HL-60/S4 treated with retinoic acid at 250 ng/mL for 4 days and 3 days (cell line): ENCODE measurements at regions not wholly inside any gene's neighbourhood (a gene's known extent, or its start where the extent isn't known, plus 50 kb on each side); places are given as distances from the start of the nearest gene placed in this dataset.

ENCODE experiments used
- in situ Hi-C: fragments of 300-500 bp; cut with MboI; formaldehyde crosslinking; loops from 2 replicates; pipeline ENCODE4 v1.7.0; 2022; ENCODE audit warnings: low sequenced_read_pairs

DNA sequence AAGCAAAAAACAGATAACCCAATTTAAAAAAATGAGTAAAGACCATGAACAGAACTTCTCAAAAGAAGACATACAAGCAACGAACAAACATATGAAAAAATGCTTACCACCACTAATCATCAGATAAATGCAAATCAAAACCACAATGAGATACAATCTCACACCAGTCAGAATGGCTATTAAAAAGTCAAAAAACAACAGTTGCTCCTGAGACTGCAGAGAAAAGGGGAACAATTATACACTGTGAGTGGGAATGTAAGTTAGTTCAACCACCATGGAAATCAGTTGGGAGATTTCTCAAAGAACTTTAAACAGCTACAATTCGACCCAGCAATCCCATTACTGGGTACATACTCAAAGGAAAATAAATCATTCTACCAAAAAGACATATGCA lies 131.6 kb downstream of the PTGER3 start:
- in situ Hi-C loops = no loop called here

DNA sequence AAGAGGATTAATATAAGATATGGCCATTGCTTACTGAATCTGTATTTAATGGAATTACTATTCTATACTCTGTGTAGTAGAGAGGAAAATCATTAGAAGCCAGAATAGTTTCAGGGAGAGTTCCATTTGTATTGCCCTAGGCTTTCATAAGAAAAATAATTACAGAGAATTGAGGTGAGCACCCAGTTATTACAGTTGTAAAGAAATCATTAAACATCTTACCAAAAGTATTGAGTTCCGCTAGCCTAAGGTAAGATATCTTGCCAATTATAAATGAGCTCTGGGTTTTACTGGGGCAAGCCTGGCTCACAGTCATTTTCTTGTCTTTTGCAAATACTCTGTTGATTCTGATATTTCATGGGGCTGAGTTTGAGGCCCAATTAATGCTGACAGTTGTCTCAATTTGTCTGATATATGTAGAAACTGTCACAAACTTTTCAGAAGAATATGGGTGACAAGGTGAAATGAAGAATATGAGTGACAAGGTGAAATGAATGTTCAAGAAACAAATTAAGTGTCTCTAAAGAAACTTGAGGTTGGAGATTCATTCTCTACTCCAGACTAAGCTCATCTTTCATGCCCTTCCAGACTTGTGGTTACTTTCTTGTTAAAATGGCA lies 127.8 kb downstream of the PTGER3 start:
- in situ Hi-C loops = no loop called here
